ENCODE measurements at regions not wholly inside any gene's neighbourhood (a gene's known extent, or its start where the extent isn't known, plus 50 kb on each side); places are given as distances from the start of the nearest gene placed in this dataset.

GRCh38 chr10:123259081-123259480 lies 104.9 kb downstream of the BUB3 start:
- POLR2A ChIA-PET: no interaction called here

More at GRCh38 chr10:123259081-123259480, 104.9 kb downstream of the BUB3 start:
- Histone ChIP-seq H3K4me1 (ENCODE audit: insufficient read depth, low read length) (no peaks in the 10 kb centered on the region), H3K27ac (ENCODE audit: extremely low read length, insufficient read depth, low read length) (no peak overlapping the region), H3K9me3 (ENCODE audit: low read length) (peaks cover 17% of the 10 kb centered on the region), H2AFZ (ENCODE audit: low read length) (no peak overlapping the region), H3K27me3 (ENCODE audit: control insufficient read depth in 1 of 2, insufficient read depth in 2 of 2, low read length in 2 of 2) (no peaks in the 10 kb centered on the region), H3K79me2 (ENCODE audit: insufficient read depth, low read length) (no peaks in the 10 kb centered on the region), H4K20me1 (ENCODE audit: insufficient read depth, low read length) (no peaks in the 10 kb centered on the region), H3K36me3 (replicated peaks in 1 of 2; ENCODE audit: control insufficient read depth in 1 of 2, insufficient read depth in 2 of 2, low read length in 2 of 2) (no peaks in the 10 kb centered on the region), H3K4me3 (replicated peaks in 1 of 3; ENCODE audit: insufficient read depth in 1 of 3, low read depth in 2 of 3, low read length in 3 of 3) (no peak overlapping the region), H3K9ac (ENCODE audit: insufficient read depth, low read depth, low read length) (no peak overlapping the region), H3K4me2 (ENCODE audit: low read depth, low read length) (no peak overlapping the region)
- WGBS (ENCODE audit: low lambda C conversion rate): 6% methylated on average over 2 of the region's 2 CpGs
- DNase-seq (ENCODE audit: low spot score): no peak
- ATAC-seq: no peak
- TF ChIP-seq NFE2 (CRISPR knock-in tag; IDR thresholded peaks at IDR 0.05) (no peak), KLF11 (CRISPR knock-in tag; IDR thresholded peaks at IDR 0.05) (no peak), ZNF136 (CRISPR knock-in tag; IDR thresholded peaks at IDR 0.05; ENCODE audit: low read depth) (no peak), MAFG (CRISPR knock-in tag; IDR thresholded peaks at IDR 0.05) (no peak), KLF12 (CRISPR knock-in tag; IDR thresholded peaks at IDR 0.05; ENCODE audit: borderline replicate concordance) (no peak), LCORL (IDR thresholded peaks at IDR 0.05) (no peak), LCORL (CRISPR knock-in tag; IDR thresholded peaks at IDR 0.05) (no peak), MTF1 (CRISPR knock-in tag; IDR thresholded peaks at IDR 0.05) (no peak), PHB2 (IDR thresholded peaks at IDR 0.05; ENCODE audit: partially characterized antibody) (no peak), ZBTB33 (CRISPR knock-in tag; IDR thresholded peaks at IDR 0.05) (no peak), SP4 (CRISPR knock-in tag; IDR thresholded peaks at IDR 0.05) (no peak), PREB (CRISPR knock-in tag; IDR thresholded peaks at IDR 0.05) (no peak), HNF4A (CRISPR knock-in tag; IDR thresholded peaks at IDR 0.05) (no peak), HOXD1 (CRISPR knock-in tag; IDR thresholded peaks at IDR 0.05) (no peak), POLR2AphosphoS2 (IDR thresholded peaks at IDR 0.05; ENCODE audit: low read depth, low read length) (no peak), ZNF12 (CRISPR knock-in tag; IDR thresholded peaks at IDR 0.05) (no peak), FLYWCH1 (CRISPR knock-in tag; IDR thresholded peaks at IDR 0.05) (no peak), KDM1A (CRISPR knock-in tag; IDR thresholded peaks at IDR 0.05) (no peak), ZNF510 (CRISPR knock-in tag; IDR thresholded peaks at IDR 0.05; ENCODE audit: low read depth) (no peak)
- TF ChIP-seq, protein P1, sequence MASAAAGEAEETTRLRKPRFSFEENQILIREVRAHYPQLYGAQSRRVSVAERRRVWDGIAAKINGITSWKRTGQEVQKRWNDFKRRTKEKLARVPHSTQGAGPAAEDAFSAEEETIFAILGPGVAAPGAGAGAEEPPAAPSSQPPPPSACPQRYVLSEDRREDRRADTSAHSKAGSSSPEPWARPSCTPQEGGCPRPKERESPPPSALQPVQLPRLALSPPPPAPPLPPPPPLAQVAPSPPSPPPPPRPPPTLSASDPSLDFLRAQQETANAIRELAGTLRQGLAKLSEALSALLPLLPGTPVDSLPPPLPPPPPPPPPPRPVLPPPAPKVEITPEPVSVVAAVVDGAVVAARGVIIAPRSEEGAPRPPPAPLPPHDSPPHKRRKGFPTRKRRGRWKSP (CRISPR knock-in tag; IDR thresholded peaks at IDR 0.05): no peak
- no TSS peak for BruUV-seq (replicated peaks)
- FAIRE-seq: no peak
- in situ Hi-C loops (cut with HindIII; ENCODE audit: extremely low pct_ligation_motif_present, low pct_unique_long_range_greater_than_20kb): no loop called here
- CTCF ChIA-PET (ENCODE audit: low intra/inter-chr PET ratio, low total read pairs): no interaction called here
- intact Hi-C loops (cut with micrococcal nuclease; ENCODE audit: unreplicated experiment): no loop called here

All from HepG2 (cell line).